T follicular helper cell (primary cell): ENCODE measurements at regions not wholly inside any gene's neighbourhood (a gene's known extent, or its start where the extent isn't known, plus 50 kb on each side); places are given as distances from the start of the nearest gene placed in this dataset.
"Not testable (repeated sequence)": the region's sequence is repeated elsewhere in the genome, so short reads cannot be mapped to it uniquely, and the experiment has no call there.

Source experiments
- DNase-seq: peaks from one replicate; pipeline ENCODE4 v3.0.0-alpha.2; 2020; ENCODE audit warnings: low read depth

GRCh38 chr3:17836092-17836491 lies 93.7 kb upstream of the TBC1D5 start:
- DNase-seq, result no peak

- DNase-seq, result no peak
Observed at GRCh38 chr3:17833786-17834559, 91.5 kb upstream of the TBC1D5 start.

DNA sequence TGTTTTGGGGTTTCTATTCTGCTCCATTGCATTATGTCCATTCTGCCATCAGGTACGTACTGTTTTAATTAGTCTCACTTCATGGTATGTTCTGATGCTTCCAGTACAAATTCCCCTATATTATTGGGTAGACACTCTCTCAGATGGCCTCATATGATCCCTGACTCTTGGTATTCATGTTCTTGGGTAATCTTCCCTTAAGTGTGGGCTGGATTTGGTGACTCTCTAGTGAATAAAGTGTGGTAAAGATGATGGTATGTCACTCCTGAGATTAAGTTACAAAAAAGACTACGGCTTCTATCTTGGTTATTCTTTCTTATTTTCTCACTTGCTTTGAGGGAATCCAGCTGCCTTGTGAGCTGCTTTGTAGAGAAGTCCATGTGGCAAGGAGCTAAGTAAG lies 89.6 kb upstream of the TBC1D5 start:
- DNase-seq, result no peak

DNA sequence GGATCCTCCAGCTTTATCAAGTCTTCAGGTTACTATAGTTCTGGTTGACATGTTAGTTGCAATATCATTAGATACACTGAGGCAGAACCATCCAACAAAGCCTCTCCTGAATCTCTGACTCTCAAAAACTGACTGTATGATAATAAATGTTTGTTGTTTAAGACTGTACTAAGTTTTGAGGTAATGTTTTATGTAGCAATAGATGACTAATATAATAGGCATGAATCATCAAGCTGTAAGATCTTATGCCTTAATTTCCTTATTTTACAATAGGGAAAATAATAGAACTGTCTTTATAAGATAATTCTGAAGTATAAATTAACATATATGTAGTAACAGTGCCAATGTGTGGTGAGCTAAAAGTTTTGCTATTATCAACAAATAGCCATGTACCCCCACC lies 88.9 kb upstream of the TBC1D5 start:
- no peak for DNase-seq

GRCh38 chr3:17830788-17831187 lies 88.4 kb upstream of the TBC1D5 start:
- no peak for DNase-seq

- no peak for DNase-seq
Observed at GRCh38 chr3:17828388-17828787, 86.0 kb upstream of the TBC1D5 start.

DNA sequence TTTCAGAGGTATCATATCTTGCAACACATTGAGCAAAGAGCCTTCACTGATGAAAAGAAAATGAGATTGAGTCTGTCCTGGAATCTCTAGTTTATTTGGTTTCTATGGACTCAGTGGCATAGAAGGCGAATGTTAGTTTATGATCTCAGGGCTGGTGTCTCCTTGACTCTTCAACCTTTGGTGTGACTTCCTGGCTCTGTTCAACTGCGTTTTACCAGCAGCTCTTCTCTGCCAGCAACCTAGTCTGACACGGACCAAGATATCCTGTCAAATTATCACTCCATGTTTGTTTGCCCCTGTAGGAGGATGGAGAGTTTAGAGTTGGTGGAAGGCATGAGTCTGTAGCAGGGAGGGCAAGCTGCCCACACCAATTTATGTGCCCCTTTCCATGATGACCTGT lies 82.9 kb upstream of the TBC1D5 start:
- no peak for DNase-seq

GRCh38 chr3:17823816-17824215 lies 81.4 kb upstream of the TBC1D5 start:
- no peak for DNase-seq

- no peak for DNase-seq
Observed at GRCh38 chr3:17823036-17823435, 80.6 kb upstream of the TBC1D5 start.

DNA sequence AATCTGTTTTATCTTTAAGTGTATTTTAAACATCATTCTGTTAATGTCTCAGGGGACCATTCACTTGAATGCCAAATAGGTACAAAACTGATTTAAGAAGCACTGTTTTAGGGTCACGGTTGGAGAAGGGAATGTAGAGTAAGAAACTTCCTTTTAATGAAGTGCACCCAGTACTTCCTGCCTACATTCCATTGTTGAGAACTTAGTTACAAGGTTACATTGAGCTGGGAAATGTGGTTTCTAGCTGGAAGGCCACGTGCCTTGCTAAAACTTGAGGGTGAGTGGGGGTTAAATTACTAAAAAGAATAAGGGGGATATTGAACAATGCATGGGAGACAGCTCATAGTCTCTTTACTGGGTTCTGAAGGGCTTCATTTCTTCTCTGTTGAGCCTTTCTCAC lies 78.3 kb upstream of the TBC1D5 start:
- no peak for DNase-seq

DNA sequence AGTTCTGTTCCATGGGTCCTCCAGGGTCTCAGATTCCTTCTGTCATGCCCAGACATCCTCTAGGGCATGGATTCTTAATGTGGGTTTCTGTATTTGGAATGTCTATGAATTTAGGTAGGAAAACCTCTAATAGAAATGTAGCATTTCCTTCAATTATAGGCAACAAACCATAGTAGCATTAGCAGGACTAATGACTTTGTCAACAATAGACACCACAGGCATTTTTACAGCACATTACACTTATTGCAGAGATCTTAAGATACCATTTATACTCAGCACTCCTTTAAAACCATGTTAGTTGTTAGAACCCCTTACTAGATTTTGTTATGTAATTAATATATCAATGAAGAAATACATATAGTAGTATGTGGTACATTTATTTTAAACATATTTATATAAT lies 77.8 kb upstream of the TBC1D5 start:
- DNase-seq, result no peak

DNA sequence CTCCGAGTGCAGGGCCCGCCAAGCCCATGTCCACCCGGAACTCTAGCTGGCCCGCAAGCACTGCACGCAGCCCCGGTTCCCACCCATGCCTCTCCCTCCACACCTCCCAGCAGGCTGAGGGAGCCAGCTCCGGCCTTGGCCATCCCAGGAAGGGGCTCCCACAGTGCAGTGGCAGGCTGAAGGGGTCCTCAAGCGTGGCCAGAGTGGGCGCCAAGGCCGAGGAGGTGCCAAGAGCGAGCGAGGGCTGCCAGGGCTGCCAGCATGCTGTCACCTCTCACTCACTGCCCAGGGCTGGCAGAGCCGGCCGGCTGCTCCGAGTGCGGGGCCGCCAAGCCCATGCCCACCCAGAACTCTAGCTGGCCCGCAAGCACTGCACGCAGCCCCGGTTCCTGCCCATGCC lies 75.5 kb upstream of the TBC1D5 start:
- not testable (repeated sequence) for DNase-seq

DNA sequence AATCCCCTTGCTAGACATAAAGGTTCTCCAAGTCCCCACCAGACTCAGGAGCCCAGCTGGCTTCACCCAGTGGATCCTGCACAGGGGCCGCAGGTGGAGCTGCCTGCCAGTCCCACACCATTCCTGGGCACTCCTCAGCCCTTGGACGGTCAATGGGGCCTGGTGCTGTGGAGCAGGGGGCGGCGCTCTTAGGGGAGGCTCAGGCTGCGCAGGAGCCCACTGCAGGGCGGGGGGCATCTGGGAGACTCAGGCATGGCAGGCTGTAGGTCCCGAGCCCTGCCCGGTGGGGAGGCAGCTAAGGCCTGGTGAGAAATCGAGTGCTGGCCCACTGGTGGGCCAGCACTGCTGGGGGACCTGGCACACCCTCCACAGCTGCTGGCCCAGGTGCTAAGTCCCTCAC lies 75.1 kb upstream of the TBC1D5 start:
- DNase-seq, result no peak

DNA sequence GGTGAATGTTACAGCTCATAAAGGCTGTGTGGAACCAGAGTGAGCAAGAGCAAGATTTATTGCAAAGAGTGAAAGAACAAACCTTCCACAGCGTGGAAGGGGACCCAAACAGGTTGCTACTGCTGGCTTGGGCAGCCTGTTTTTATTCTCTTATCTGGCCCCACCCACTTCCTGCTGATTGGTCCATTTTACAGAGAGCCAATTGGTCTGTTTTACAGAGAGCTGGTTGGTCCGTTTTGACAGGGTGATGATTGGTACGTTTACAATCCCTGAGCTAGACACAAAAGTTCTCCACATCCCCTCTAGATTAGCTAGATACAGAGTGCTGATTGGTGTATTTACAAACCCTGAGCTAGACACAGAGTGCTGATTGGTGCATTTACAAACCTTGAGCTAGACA lies 74.4 kb upstream of the TBC1D5 start:
- DNase-seq, result not testable (repeated sequence)

DNA sequence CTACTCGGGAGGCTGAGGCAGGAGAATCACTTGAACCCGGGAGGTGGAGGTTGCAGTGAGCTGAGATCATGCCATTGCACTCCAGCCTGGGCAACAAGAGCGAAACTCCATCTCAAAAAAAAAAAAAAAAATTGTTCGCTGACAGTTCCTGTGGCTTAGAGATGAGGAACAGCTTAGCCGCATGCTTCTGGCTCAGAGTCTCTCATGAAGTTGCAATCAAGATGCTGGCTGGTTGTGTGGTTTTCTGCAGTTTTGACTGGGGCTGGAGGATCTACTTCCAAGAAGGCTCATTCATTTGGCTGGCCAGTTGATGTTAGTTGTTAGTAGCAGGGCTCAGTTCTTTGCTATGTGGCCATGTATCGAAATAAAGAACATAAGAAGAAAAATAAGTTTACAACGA lies 69.9 kb upstream of the TBC1D5 start:
- not testable (repeated sequence) for DNase-seq

GRCh38 chr3:17811646-17812045 lies 69.2 kb upstream of the TBC1D5 start:
- DNase-seq, result no peak

DNA sequence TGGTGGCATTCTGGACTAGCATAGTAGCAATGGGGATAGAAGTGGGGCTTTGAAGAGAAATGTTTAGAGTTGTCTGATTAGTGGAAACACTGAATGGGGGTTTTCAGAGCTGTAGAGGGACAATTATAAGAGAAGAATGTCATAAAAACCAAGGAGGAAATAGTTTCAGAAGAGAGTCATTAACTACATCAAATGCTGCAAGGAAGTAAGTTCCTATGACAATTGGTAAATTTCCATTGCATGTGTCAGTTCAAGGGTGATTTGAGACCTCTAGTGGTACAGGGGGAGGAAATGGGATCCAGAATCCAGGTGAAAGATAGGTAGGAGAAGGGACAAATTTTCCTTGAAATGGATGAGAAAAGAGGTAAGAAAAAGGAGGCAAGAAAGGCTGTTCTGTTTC lies 68.3 kb upstream of the TBC1D5 start:
- no peak for DNase-seq

- no peak for DNase-seq
Observed at GRCh38 chr3:17808994-17809393, 66.6 kb upstream of the TBC1D5 start.

DNA sequence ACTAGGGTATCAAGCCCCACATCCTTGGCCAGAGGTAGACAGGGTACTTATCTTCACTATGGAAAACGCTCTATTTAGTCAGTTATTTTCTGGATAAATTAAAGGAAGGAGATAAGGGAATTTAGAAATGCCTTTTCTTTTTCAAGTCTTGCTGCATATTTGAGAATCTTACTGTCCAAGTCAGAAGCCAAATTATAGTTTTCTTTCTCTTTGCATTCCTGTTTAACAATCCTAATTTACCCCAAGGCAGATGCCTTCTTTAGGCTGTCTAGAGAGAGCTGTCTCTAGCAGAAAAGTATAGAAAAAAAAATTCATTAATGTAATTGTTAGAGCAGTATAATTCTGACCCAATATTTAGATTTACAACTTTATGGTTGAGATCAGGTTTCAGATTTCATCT lies 64.4 kb upstream of the TBC1D5 start:
- no peak for DNase-seq

DNA sequence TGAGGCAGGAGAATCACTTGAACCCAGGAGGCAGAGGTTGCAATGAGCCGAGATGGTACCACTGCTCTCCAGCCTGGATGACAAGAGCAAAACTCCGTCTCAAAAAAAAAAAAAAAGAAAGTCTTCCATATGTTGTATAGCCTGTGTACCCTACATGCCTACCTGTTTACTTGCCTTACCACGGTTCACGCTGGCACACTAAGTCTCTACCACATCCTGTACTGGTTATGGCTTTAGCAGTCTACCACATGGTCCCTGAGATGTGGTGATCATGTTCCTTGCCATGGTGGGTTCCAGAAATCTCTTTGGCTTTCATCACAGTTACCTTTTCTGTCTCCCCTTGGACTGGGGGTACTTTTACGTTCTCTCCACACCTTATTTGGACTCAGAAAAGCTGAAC lies 63.8 kb upstream of the TBC1D5 start:
- no peak for DNase-seq

- DNase-seq, result no peak
Observed at GRCh38 chr3:17805461-17805940, 63.1 kb upstream of the TBC1D5 start.

DNA sequence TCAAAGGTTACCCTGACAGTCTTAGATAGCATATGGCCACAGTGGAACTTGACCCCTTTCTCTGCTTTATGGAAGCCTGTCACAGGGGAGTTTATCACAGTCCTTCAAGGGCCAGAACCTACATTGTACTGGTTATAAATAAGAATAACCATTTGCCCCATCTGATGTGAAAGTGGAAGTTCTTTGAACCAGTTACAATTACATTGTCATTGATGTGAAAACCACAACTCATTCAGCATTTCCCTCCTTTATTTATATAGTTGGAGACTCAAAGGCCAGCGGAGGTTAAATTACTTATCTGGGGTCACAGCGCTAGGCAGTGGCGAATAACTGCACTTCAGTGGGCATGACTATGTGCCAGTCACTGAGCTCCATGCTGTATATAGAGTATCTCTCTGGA lies 60.5 kb upstream of the TBC1D5 start:
- DNase-seq, result no peak

- DNase-seq, result no peak
Observed at GRCh38 chr3:17801131-17801530, 58.7 kb upstream of the TBC1D5 start.

DNA sequence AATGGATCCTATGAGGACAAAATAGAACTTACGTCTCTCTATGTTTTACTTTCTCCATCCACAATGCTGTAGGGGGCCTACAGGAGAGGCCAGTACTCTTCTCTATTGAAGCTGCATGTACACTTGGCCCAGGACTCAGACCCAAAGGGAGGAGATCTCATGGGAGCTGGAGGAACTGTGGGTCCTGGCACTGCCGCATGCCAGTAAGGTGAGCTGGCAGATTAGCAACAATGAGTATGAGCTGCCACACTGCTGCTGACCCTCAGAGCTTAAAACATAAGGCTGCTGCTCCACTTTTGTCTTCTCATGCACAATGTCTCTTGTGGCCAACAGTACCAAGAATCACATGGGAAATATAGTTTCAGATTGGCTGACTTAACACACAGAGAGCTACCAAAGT lies 57.8 kb upstream of the TBC1D5 start:
- no peak for DNase-seq
